ENCODE measurements at regions not wholly inside any gene's neighbourhood (a gene's known extent, or its start where the extent isn't known, plus 50 kb on each side); places are given as distances from the start of the nearest gene placed in this dataset.

GRCh38 chr5:3317051-3317795 lies 278.4 kb upstream of the IRX1 start:
- Histone ChIP-seq H3K4me3 (ENCODE audit: low read depth in 1 of 2, low read length in 2 of 2) (no peak overlapping the region), H3K27me3 (ENCODE audit: control insufficient read depth in 1 of 2, insufficient read depth in 2 of 2, low read length in 2 of 2) (no peaks in the 10 kb centered on the region), H3K9ac (ENCODE audit: low read depth in 1 of 2, low read length in 2 of 2) (no peak overlapping the region), H3K9me3 (ENCODE audit: control insufficient read depth in 1 of 2, low read length in 2 of 2) (peaks cover 5 to 7% of the 10 kb centered on the region in 2 donors), H3K4me1 (ENCODE audit: control insufficient read depth in 1 of 2, insufficient read depth in 2 of 2, low read length in 2 of 2) (no peaks in the 10 kb centered on the region), H3K36me3 (ENCODE audit: control insufficient read depth in 1 of 2, insufficient read depth in 2 of 2, low read length in 2 of 2) (no peaks in the 10 kb centered on the region), H3K27ac (ENCODE audit: low read depth, low read length) (no peak overlapping the region)

GRCh38 chr5:3313569-3313968 lies 282.1 kb upstream of the IRX1 start:
- no peak overlapping the region for H3K9ac ChIP-seq (ENCODE audit: low read depth in 1 of 2, low read length in 2 of 2)
- no peak overlapping the region for H3K27ac ChIP-seq (ENCODE audit: low read depth, low read length)
- H3K4me1 ChIP-seq (ENCODE audit: control insufficient read depth in 1 of 2, insufficient read depth in 2 of 2, low read length in 2 of 2) = no peaks in the 10 kb centered on the region
- peaks cover 5 to 10% of the 10 kb centered on the region in 2 donors for H3K9me3 ChIP-seq (ENCODE audit: control insufficient read depth in 1 of 2, low read length in 2 of 2)
- no peaks in the 10 kb centered on the region for H3K36me3 ChIP-seq (ENCODE audit: control insufficient read depth in 1 of 2, insufficient read depth in 2 of 2, low read length in 2 of 2)
- no peak overlapping the region for H3K4me3 ChIP-seq (ENCODE audit: low read depth in 1 of 2, low read length in 2 of 2)
- no peaks in the 10 kb centered on the region for H3K27me3 ChIP-seq (ENCODE audit: control insufficient read depth in 1 of 2, insufficient read depth in 2 of 2, low read length in 2 of 2)

GRCh38 chr5:3312299-3312698 lies 283.3 kb upstream of the IRX1 start:
- Histone ChIP-seq H3K9ac (ENCODE audit: low read depth in 1 of 2, low read length in 2 of 2) (no peak overlapping the region), H3K4me1 (ENCODE audit: control insufficient read depth in 1 of 2, insufficient read depth in 2 of 2, low read length in 2 of 2) (no peaks in the 10 kb centered on the region), H3K36me3 (ENCODE audit: control insufficient read depth in 1 of 2, insufficient read depth in 2 of 2, low read length in 2 of 2) (no peaks in the 10 kb centered on the region), H3K27me3 (ENCODE audit: control insufficient read depth in 1 of 2, insufficient read depth in 2 of 2, low read length in 2 of 2) (no peaks in the 10 kb centered on the region), H3K4me3 (ENCODE audit: low read depth in 1 of 2, low read length in 2 of 2) (no peak overlapping the region), H3K9me3 (ENCODE audit: control insufficient read depth in 1 of 2, low read length in 2 of 2) (peaks cover 5 to 10% of the 10 kb centered on the region in 2 donors), H3K27ac (ENCODE audit: low read depth, low read length) (no peak overlapping the region)

GRCh38 chr5:3311433-3311832 lies 284.2 kb upstream of the IRX1 start:
- Histone ChIP-seq H3K36me3 (ENCODE audit: control insufficient read depth in 1 of 2, insufficient read depth in 2 of 2, low read length in 2 of 2) (no peaks in the 10 kb centered on the region), H3K9ac (ENCODE audit: low read depth in 1 of 2, low read length in 2 of 2) (no peak overlapping the region), H3K27me3 (ENCODE audit: control insufficient read depth in 1 of 2, insufficient read depth in 2 of 2, low read length in 2 of 2) (no peaks in the 10 kb centered on the region), H3K9me3 (ENCODE audit: control insufficient read depth in 1 of 2, low read length in 2 of 2) (peaks cover 5 to 10% of the 10 kb centered on the region in 2 donors), H3K27ac (ENCODE audit: low read depth, low read length) (no peak overlapping the region), H3K4me3 (ENCODE audit: low read depth in 1 of 2, low read length in 2 of 2) (no peak overlapping the region), H3K4me1 (ENCODE audit: control insufficient read depth in 1 of 2, insufficient read depth in 2 of 2, low read length in 2 of 2) (no peaks in the 10 kb centered on the region)

GRCh38 chr5:3310541-3311261 lies 284.9 kb upstream of the IRX1 start:
- no peak overlapping the region for H3K4me3 ChIP-seq (ENCODE audit: low read depth in 1 of 2, low read length in 2 of 2)
- no peaks in the 10 kb centered on the region for H3K27me3 ChIP-seq (ENCODE audit: control insufficient read depth in 1 of 2, insufficient read depth in 2 of 2, low read length in 2 of 2)
- H3K9ac ChIP-seq (ENCODE audit: low read depth in 1 of 2, low read length in 2 of 2) = no peak overlapping the region
- H3K4me1 ChIP-seq (ENCODE audit: control insufficient read depth in 1 of 2, insufficient read depth in 2 of 2, low read length in 2 of 2) = no peaks in the 10 kb centered on the region
- H3K27ac ChIP-seq (ENCODE audit: low read depth, low read length) = no peak overlapping the region
- peaks cover 5 to 10% of the 10 kb centered on the region in 2 donors for H3K9me3 ChIP-seq (ENCODE audit: control insufficient read depth in 1 of 2, low read length in 2 of 2)
- H3K36me3 ChIP-seq (ENCODE audit: control insufficient read depth in 1 of 2, insufficient read depth in 2 of 2, low read length in 2 of 2) = no peaks in the 10 kb centered on the region

GRCh38 chr5:3309538-3309937 lies 286.1 kb upstream of the IRX1 start:
- Histone ChIP-seq H3K9me3 (ENCODE audit: control insufficient read depth in 1 of 2, low read length in 2 of 2) (peaks cover 5 to 10% of the 10 kb centered on the region in 2 donors), H3K4me3 (ENCODE audit: low read depth in 1 of 2, low read length in 2 of 2) (no peak overlapping the region), H3K9ac (ENCODE audit: low read depth in 1 of 2, low read length in 2 of 2) (no peak overlapping the region), H3K4me1 (ENCODE audit: control insufficient read depth in 1 of 2, insufficient read depth in 2 of 2, low read length in 2 of 2) (no peaks in the 10 kb centered on the region), H3K27me3 (ENCODE audit: control insufficient read depth in 1 of 2, insufficient read depth in 2 of 2, low read length in 2 of 2) (no peaks in the 10 kb centered on the region), H3K27ac (ENCODE audit: low read depth, low read length) (no peak overlapping the region), H3K36me3 (ENCODE audit: control insufficient read depth in 1 of 2, insufficient read depth in 2 of 2, low read length in 2 of 2) (no peaks in the 10 kb centered on the region)

GRCh38 chr5:3307982-3308621 lies 287.5 kb upstream of the IRX1 start:
- Histone ChIP-seq H3K27me3 (ENCODE audit: control insufficient read depth in 1 of 2, insufficient read depth in 2 of 2, low read length in 2 of 2) (no peaks in the 10 kb centered on the region), H3K27ac (ENCODE audit: low read depth, low read length) (no peak overlapping the region), H3K4me1 (ENCODE audit: control insufficient read depth in 1 of 2, insufficient read depth in 2 of 2, low read length in 2 of 2) (no peaks in the 10 kb centered on the region), H3K9me3 (ENCODE audit: control insufficient read depth in 1 of 2, low read length in 2 of 2) (peaks cover 5 to 6% of the 10 kb centered on the region in 2 donors), H3K36me3 (ENCODE audit: control insufficient read depth in 1 of 2, insufficient read depth in 2 of 2, low read length in 2 of 2) (no peaks in the 10 kb centered on the region), H3K4me3 (ENCODE audit: low read depth in 1 of 2, low read length in 2 of 2) (no peak overlapping the region), H3K9ac (ENCODE audit: low read depth in 1 of 2, low read length in 2 of 2) (no peak overlapping the region)

GRCh38 chr5:3305432-3305831 lies 290.2 kb upstream of the IRX1 start:
- Histone ChIP-seq H3K9ac (ENCODE audit: low read depth in 1 of 2, low read length in 2 of 2) (no peak overlapping the region), H3K27ac (ENCODE audit: low read depth, low read length) (no peak overlapping the region), H3K27me3 (ENCODE audit: control insufficient read depth in 1 of 2, insufficient read depth in 2 of 2, low read length in 2 of 2) (no peaks in the 10 kb centered on the region), H3K9me3 (ENCODE audit: control insufficient read depth in 1 of 2, low read length in 2 of 2) (no peaks in the 10 kb centered on the region), H3K4me1 (ENCODE audit: control insufficient read depth in 1 of 2, insufficient read depth in 2 of 2, low read length in 2 of 2) (no peaks in the 10 kb centered on the region), H3K36me3 (ENCODE audit: control insufficient read depth in 1 of 2, insufficient read depth in 2 of 2, low read length in 2 of 2) (no peaks in the 10 kb centered on the region), H3K4me3 (ENCODE audit: low read depth in 1 of 2, low read length in 2 of 2) (no peak overlapping the region)

GRCh38 chr5:3304346-3304745 lies 291.3 kb upstream of the IRX1 start:
- Histone ChIP-seq H3K9me3 (ENCODE audit: control insufficient read depth in 1 of 2, low read length in 2 of 2) (no peaks in the 10 kb centered on the region), H3K4me3 (ENCODE audit: low read depth in 1 of 2, low read length in 2 of 2) (no peak overlapping the region), H3K4me1 (ENCODE audit: control insufficient read depth in 1 of 2, insufficient read depth in 2 of 2, low read length in 2 of 2) (no peaks in the 10 kb centered on the region), H3K27me3 (ENCODE audit: control insufficient read depth in 1 of 2, insufficient read depth in 2 of 2, low read length in 2 of 2) (no peaks in the 10 kb centered on the region), H3K9ac (ENCODE audit: low read depth in 1 of 2, low read length in 2 of 2) (no peak overlapping the region), H3K27ac (ENCODE audit: low read depth, low read length) (no peak overlapping the region), H3K36me3 (ENCODE audit: control insufficient read depth in 1 of 2, insufficient read depth in 2 of 2, low read length in 2 of 2) (no peaks in the 10 kb centered on the region)

GRCh38 chr5:3303777-3304176 lies 291.9 kb upstream of the IRX1 start:
- no peaks in the 10 kb centered on the region for H3K36me3 ChIP-seq (ENCODE audit: control insufficient read depth in 1 of 2, insufficient read depth in 2 of 2, low read length in 2 of 2)

More at GRCh38 chr5:3303777-3304176, 291.9 kb upstream of the IRX1 start:
- no peaks in the 10 kb centered on the region for H3K9me3 ChIP-seq (ENCODE audit: control insufficient read depth in 1 of 2, low read length in 2 of 2)
- H3K27me3 ChIP-seq (ENCODE audit: control insufficient read depth in 1 of 2, insufficient read depth in 2 of 2, low read length in 2 of 2) = no peaks in the 10 kb centered on the region
- no peak overlapping the region for H3K9ac ChIP-seq (ENCODE audit: low read depth in 1 of 2, low read length in 2 of 2)
- no peak overlapping the region for H3K27ac ChIP-seq (ENCODE audit: low read depth, low read length)
- H3K4me1 ChIP-seq (ENCODE audit: control insufficient read depth in 1 of 2, insufficient read depth in 2 of 2, low read length in 2 of 2) = no peaks in the 10 kb centered on the region
- H3K4me3 ChIP-seq (ENCODE audit: low read depth in 1 of 2, low read length in 2 of 2) = no peak overlapping the region
